Muscle of back (tissue), 3 donors: ENCODE measurements at regions not wholly inside any gene's neighbourhood (a gene's known extent, or its start where the extent isn't known, plus 50 kb on each side); places are given as distances from the start of the nearest gene placed in this dataset.

ENCODE experiments used
- DNase-seq, 3 donors: peaks; one replicate each; pipeline versions ENCODE4 v3.0.0 to v3.0.0-alpha.2; 2013

- peak in 1 of 3 donors; percentile 21 for DNase-seq
Observed at GRCh38 chrX:10079231-10079630, 77.5 kb upstream of the CLCN4 start.

- peak in 1 of 3 donors; percentile 40 for DNase-seq
Observed at GRCh38 chrX:10083809-10084208, 73.0 kb upstream of the CLCN4 start.

GRCh38 chrX:10085223-10085622 is 71.6 kb upstream of the CLCN4 start:
- no peak for DNase-seq

- DNase-seq: peak in 1 of 3 donors; percentile 54
Observed at GRCh38 chrX:10086676-10087075, 70.1 kb upstream of the CLCN4 start.

- DNase-seq: no peak
Observed at GRCh38 chrX:10087391-10087790, 69.4 kb upstream of the CLCN4 start.

GRCh38 chrX:10089378-10089795 is 67.4 kb upstream of the CLCN4 start:
- DNase-seq: no peak

GRCh38 chrX:10090319-10090718 is 66.5 kb upstream of the CLCN4 start:
- DNase-seq: no peak

GRCh38 chrX:10095246-10095645 is 61.5 kb upstream of the CLCN4 start:
- DNase-seq: no peak

GRCh38 chrX:10095698-10096432 is 60.9 kb upstream of the CLCN4 start:
- no peak for DNase-seq

GRCh38 chrX:10098270-10098713 is 58.5 kb upstream of the CLCN4 start:
- DNase-seq: peak in 1 of 3 donors; percentile 57

- peak in 1 of 3 donors; percentile 50 for DNase-seq
Observed at GRCh38 chrX:10099411-10099810, 57.4 kb upstream of the CLCN4 start.

- no peak for DNase-seq
Observed at GRCh38 chrX:10101269-10101668, 55.5 kb upstream of the CLCN4 start.

GRCh38 chrX:10102046-10102704 is 54.6 kb upstream of the CLCN4 start:
- DNase-seq: no peak

- no peak for DNase-seq
Observed at GRCh38 chrX:10103023-10103422, 53.8 kb upstream of the CLCN4 start.

GRCh38 chrX:10104958-10105658 is 51.7 kb upstream of the CLCN4 start:
- peak; percentile 60 to 85 (median 68) for DNase-seq

- DNase-seq: peak in 1 of 3 donors; percentile 69
Observed at GRCh38 chrX:10106806-10107205, 50.0 kb upstream of the CLCN4 start.
